ENCODE measurements at regions not wholly inside any gene's neighbourhood (a gene's known extent, or its start where the extent isn't known, plus 50 kb on each side); places are given as distances from the start of the nearest gene placed in this dataset.

GRCh38 chr3:31370380-31370666, 162.4 kb upstream of the STT3B start:
- Histone ChIP-seq H3F3A (replicated peaks; ENCODE audit: low read depth) (no peaks in the 10 kb centered on the region), H3K27me3 (ENCODE audit: insufficient read depth) (no peaks in the 10 kb centered on the region), H2AFZ (no peak overlapping the region; the same call in 1 of the 2 replicates), H3K4me2 (no peak overlapping the region), H3K27ac (ENCODE audit: low read depth) (no peak overlapping the region), H3K4me3 (no peak overlapping the region), H3K79me2 (replicated peaks; ENCODE audit: insufficient read depth) (no peaks in the 10 kb centered on the region), H3K4me1 (ENCODE audit: insufficient read depth) (no peaks in the 10 kb centered on the region), H3K36me3 (ENCODE audit: insufficient read depth) (no peaks in the 10 kb centered on the region), H3K9me2 (ENCODE audit: insufficient read depth) (no peaks in the 10 kb centered on the region; the same call in 1 of the 2 replicates), H4K20me1 (replicated peaks; ENCODE audit: insufficient read depth) (no peaks in the 10 kb centered on the region)
- Mint-ChIP-seq H3K36me3 (ENCODE audit: low read depth) (no peaks in the 10 kb centered on the region), H3K27me3 (ENCODE audit: insufficient read depth, low read depth, poor library complexity) (no peaks in the 10 kb centered on the region), H3K9me3 (no peaks in the 10 kb centered on the region; the same call in 2 of the 3 replicates), H3K4me1 (no peaks in the 10 kb centered on the region), H3K4me3 (no peak overlapping the region), H3K27ac (no peak overlapping the region)
- ATAC-seq (no peak), DNase-seq (ENCODE audit: low spot score) (no peak)
- no peak for TF ChIP-seq JUNB (IDR thresholded peaks at IDR 0.05; ENCODE audit: unreplicated experiment)
- TF ChIP-seq ZNF114 (CRISPR knock-in tag; IDR thresholded peaks at IDR 0.05): no peak
- TF ChIP-seq EZH2 (IDR thresholded peaks at IDR 0.05; ENCODE audit: low read depth, unreplicated experiment): no peak
- TF ChIP-seq ZNF331 (CRISPR knock-in tag; IDR thresholded peaks at IDR 0.05; ENCODE audit: low read depth): no peak
- TF ChIP-seq EZH2phosphoT487 (IDR thresholded peaks at IDR 0.05; ENCODE audit: unreplicated experiment): no peak
- no peak for TF ChIP-seq ETS1 (IDR thresholded peaks at IDR 0.05)
- no peak for TF ChIP-seq NANOG (IDR thresholded peaks at IDR 0.05; ENCODE audit: borderline replicate concordance)
- no peak for TF ChIP-seq REST (IDR thresholded peaks at IDR 0.05; ENCODE audit: unreplicated experiment)
- no peak for TF ChIP-seq CTCF (conservative IDR thresholded peaks at IDR 0.05; ENCODE audit: low read depth in 2 of 2)
- TF ChIP-seq STAT1 (IDR thresholded peaks at IDR 0.05; ENCODE audit: unreplicated experiment): no peak
- TF ChIP-seq ZNF462 (CRISPR knock-in tag; IDR thresholded peaks at IDR 0.05): no peak
- no peak for TF ChIP-seq POLR2AphosphoS5 (IDR thresholded peaks at IDR 0.05; ENCODE audit: low read depth)
- TF ChIP-seq CREB1 (CRISPR knock-in tag; IDR thresholded peaks at IDR 0.05; ENCODE audit: low read depth): no peak
